ENCODE measurements at regions not wholly inside any gene's neighbourhood (a gene's known extent, or its start where the extent isn't known, plus 50 kb on each side); places are given as distances from the start of the nearest gene placed in this dataset.
"Not testable (repeated sequence)": the region's sequence is repeated elsewhere in the genome, so short reads cannot be mapped to it uniquely, and the experiment has no call there.

GRCh38 chr22:34395370-34395769, 475.1 kb upstream of the LARGE1 start:
- H3K4me3 ChIP-seq (ENCODE audit: low read length): no peak overlapping the region
- no peak for TF ChIP-seq CTCF (conservative IDR thresholded peaks at IDR 0.05; ENCODE audit: low read depth, low read length)
- DNase-seq (ENCODE audit: low read depth): no peak

- no peak for TF ChIP-seq CTCF (conservative IDR thresholded peaks at IDR 0.05; ENCODE audit: low read depth, low read length)
- DNase-seq (ENCODE audit: low read depth): no peak
- no peak overlapping the region for H3K4me3 ChIP-seq (ENCODE audit: low read length)
These were observed 483.4 kb upstream of the LARGE1 start for GRCh38 chr22:34403667-34404066.

- no peak for TF ChIP-seq CTCF (conservative IDR thresholded peaks at IDR 0.05; ENCODE audit: low read depth, low read length)
- H3K4me3 ChIP-seq (ENCODE audit: low read length): no peak overlapping the region
- no peak for DNase-seq (ENCODE audit: low read depth)
These were observed 489.8 kb upstream of the LARGE1 start for GRCh38 chr22:34410111-34410510.

- no peak overlapping the region for H3K4me3 ChIP-seq (ENCODE audit: low read length)
- no peak for DNase-seq (ENCODE audit: low read depth)
- peak; percentile 6 for TF ChIP-seq CTCF (conservative IDR thresholded peaks at IDR 0.05; ENCODE audit: low read depth, low read length)
These were observed 494.5 kb upstream of the LARGE1 start for GRCh38 chr22:34414467-34415440.

GRCh38 chr22:34416022-34416860, 496.0 kb upstream of the LARGE1 start:
- TF ChIP-seq CTCF (conservative IDR thresholded peaks at IDR 0.05; ENCODE audit: low read depth, low read length): no peak
- no peak for DNase-seq (ENCODE audit: low read depth)
- no peak overlapping the region for H3K4me3 ChIP-seq (ENCODE audit: low read length)

- H3K4me3 ChIP-seq (ENCODE audit: low read length); DNase-seq (ENCODE audit: low read depth): not testable (repeated sequence)
These were observed 502.7 kb upstream of the LARGE1 start for GRCh38 chr22:34422948-34423347.

- no peak overlapping the region for H3K4me3 ChIP-seq (ENCODE audit: low read length)
- no peak for TF ChIP-seq CTCF (conservative IDR thresholded peaks at IDR 0.05; ENCODE audit: low read depth, low read length)
- DNase-seq (ENCODE audit: low read depth): no peak
These were observed 507.2 kb upstream of the LARGE1 start for GRCh38 chr22:34427436-34427835.

Data from retinal pigment epithelial cell (primary cell).